ENCODE measurements at regions not wholly inside any gene's neighbourhood (a gene's known extent, or its start where the extent isn't known, plus 50 kb on each side); places are given as distances from the start of the nearest gene placed in this dataset.
"Not testable (repeated sequence)": the region's sequence is repeated elsewhere in the genome, so short reads cannot be mapped to it uniquely, and the experiment has no call there.

- no peaks in the 10 kb centered on the region for H3K36me3 Mint-ChIP-seq (ENCODE audit: low read depth)
- H3K27ac Mint-ChIP-seq, result no peak overlapping the region
- no peak overlapping the region for H3K4me3 Mint-ChIP-seq
- H3K4me1 Mint-ChIP-seq (ENCODE audit: low read depth), result no peaks in the 10 kb centered on the region
- no peaks in the 10 kb centered on the region for H3K9me3 Mint-ChIP-seq
- intact Hi-C loops (cut with micrococcal nuclease), result no loop called here
- H3K27me3 Mint-ChIP-seq (ENCODE audit: insufficient read depth), result peaks cover 4% of the 10 kb centered on the region
- no peak for DNase-seq (ENCODE audit: low spot score)
These were observed 596.0 kb upstream of the B3GAT1 start for GRCh38 chr11:135008001-135008405.

GRCh38 chr11:135006800-135007199 is 594.8 kb upstream of the B3GAT1 start:
- no peaks in the 10 kb centered on the region for H3K4me1 Mint-ChIP-seq (ENCODE audit: low read depth)
- H3K4me3 Mint-ChIP-seq, result no peak overlapping the region
- H3K36me3 Mint-ChIP-seq (ENCODE audit: low read depth), result no peaks in the 10 kb centered on the region
- no peak overlapping the region for H3K27ac Mint-ChIP-seq
- peaks cover 4% of the 10 kb centered on the region for H3K27me3 Mint-ChIP-seq (ENCODE audit: insufficient read depth)
- DNase-seq (ENCODE audit: low spot score), result no peak
- intact Hi-C loops (cut with micrococcal nuclease), result no loop called here
- no peaks in the 10 kb centered on the region for H3K9me3 Mint-ChIP-seq

GRCh38 chr11:135004495-135004894 is 592.5 kb upstream of the B3GAT1 start:
- Mint-ChIP-seq H3K4me1 (ENCODE audit: low read depth) (no peaks in the 10 kb centered on the region), H3K4me3 (no peak overlapping the region), H3K27ac (no peak overlapping the region), H3K36me3 (ENCODE audit: low read depth) (no peaks in the 10 kb centered on the region), H3K9me3 (no peaks in the 10 kb centered on the region), H3K27me3 (ENCODE audit: insufficient read depth) (peaks cover 4% of the 10 kb centered on the region)
- DNase-seq (ENCODE audit: low spot score), result no peak
- intact Hi-C loops (cut with micrococcal nuclease), result no loop called here

- H3K27me3 Mint-ChIP-seq (ENCODE audit: insufficient read depth), result peaks cover 4% of the 10 kb centered on the region
- no peaks in the 10 kb centered on the region for H3K9me3 Mint-ChIP-seq
- intact Hi-C loops (cut with micrococcal nuclease), result no loop called here
- no peaks in the 10 kb centered on the region for H3K4me1 Mint-ChIP-seq (ENCODE audit: low read depth)
- no peak for DNase-seq (ENCODE audit: low spot score)
- no peak overlapping the region for H3K27ac Mint-ChIP-seq
- H3K4me3 Mint-ChIP-seq, result no peak overlapping the region
- no peaks in the 10 kb centered on the region for H3K36me3 Mint-ChIP-seq (ENCODE audit: low read depth)
These were observed 590.2 kb upstream of the B3GAT1 start for GRCh38 chr11:135002236-135002635.

- H3K27me3 Mint-ChIP-seq (ENCODE audit: insufficient read depth), result peaks cover 4% of the 10 kb centered on the region
- no peaks in the 10 kb centered on the region for H3K9me3 Mint-ChIP-seq
- intact Hi-C loops (cut with micrococcal nuclease), result no loop called here
- H3K36me3 Mint-ChIP-seq (ENCODE audit: low read depth), result no peaks in the 10 kb centered on the region
- no peaks in the 10 kb centered on the region for H3K4me1 Mint-ChIP-seq (ENCODE audit: low read depth)
- no peak for DNase-seq (ENCODE audit: low spot score)
- H3K27ac Mint-ChIP-seq, result no peak overlapping the region
- H3K4me3 Mint-ChIP-seq, result no peak overlapping the region
These were observed 589.5 kb upstream of the B3GAT1 start for GRCh38 chr11:135001581-135001980.

- H3K9me3 Mint-ChIP-seq; intact Hi-C loops (cut with micrococcal nuclease); H3K36me3 Mint-ChIP-seq (ENCODE audit: low read depth); DNase-seq (ENCODE audit: low spot score); H3K27me3 Mint-ChIP-seq (ENCODE audit: insufficient read depth); H3K4me3 Mint-ChIP-seq; H3K4me1 Mint-ChIP-seq (ENCODE audit: low read depth); H3K27ac Mint-ChIP-seq: not testable (repeated sequence)
These were observed 589.0 kb upstream of the B3GAT1 start for GRCh38 chr11:135001065-135001464.

GRCh38 chr11:134999590-134999989 is 587.5 kb upstream of the B3GAT1 start:
- H3K36me3 Mint-ChIP-seq (ENCODE audit: low read depth), result no peaks in the 10 kb centered on the region
- no peak overlapping the region for H3K27ac Mint-ChIP-seq
- H3K4me1 Mint-ChIP-seq (ENCODE audit: low read depth), result no peaks in the 10 kb centered on the region
- H3K4me3 Mint-ChIP-seq, result no peak overlapping the region
- H3K9me3 Mint-ChIP-seq, result no peaks in the 10 kb centered on the region
- intact Hi-C loops (cut with micrococcal nuclease), result no loop called here
- peaks cover 4% of the 10 kb centered on the region for H3K27me3 Mint-ChIP-seq (ENCODE audit: insufficient read depth)
- DNase-seq (ENCODE audit: low spot score), result no peak

GRCh38 chr11:134997652-134998320 is 585.7 kb upstream of the B3GAT1 start:
- Mint-ChIP-seq H3K9me3 (no peaks in the 10 kb centered on the region), H3K27me3 (ENCODE audit: insufficient read depth) (peaks cover 4% of the 10 kb centered on the region), H3K27ac (no peak overlapping the region), H3K4me3 (no peak overlapping the region), H3K36me3 (ENCODE audit: low read depth) (no peaks in the 10 kb centered on the region), H3K4me1 (ENCODE audit: low read depth) (no peaks in the 10 kb centered on the region)
- DNase-seq (ENCODE audit: low spot score), result no peak
- intact Hi-C loops (cut with micrococcal nuclease), result no loop called here

GRCh38 chr11:134995741-134996140 is 583.7 kb upstream of the B3GAT1 start:
- DNase-seq (ENCODE audit: low spot score), result no peak
- Mint-ChIP-seq H3K4me3 (no peak overlapping the region), H3K9me3 (no peaks in the 10 kb centered on the region), H3K36me3 (ENCODE audit: low read depth) (no peaks in the 10 kb centered on the region), H3K27ac (no peak overlapping the region), H3K27me3 (ENCODE audit: insufficient read depth) (peaks cover 7% of the 10 kb centered on the region), H3K4me1 (ENCODE audit: low read depth) (no peaks in the 10 kb centered on the region)
- intact Hi-C loops (cut with micrococcal nuclease), result no loop called here

- no peaks in the 10 kb centered on the region for H3K9me3 Mint-ChIP-seq
- peaks cover 7% of the 10 kb centered on the region for H3K27me3 Mint-ChIP-seq (ENCODE audit: insufficient read depth)
- no peak overlapping the region for H3K27ac Mint-ChIP-seq
- no peak for DNase-seq (ENCODE audit: low spot score)
- intact Hi-C loops (cut with micrococcal nuclease), result no loop called here
- H3K4me1 Mint-ChIP-seq (ENCODE audit: low read depth), result no peaks in the 10 kb centered on the region
- no peaks in the 10 kb centered on the region for H3K36me3 Mint-ChIP-seq (ENCODE audit: low read depth)
- no peak overlapping the region for H3K4me3 Mint-ChIP-seq
These were observed 582.4 kb upstream of the B3GAT1 start for GRCh38 chr11:134994431-134994830.

- H3K27ac Mint-ChIP-seq, result no peak overlapping the region
- no peak for DNase-seq (ENCODE audit: low spot score)
- no peaks in the 10 kb centered on the region for H3K36me3 Mint-ChIP-seq (ENCODE audit: low read depth)
- H3K9me3 Mint-ChIP-seq, result no peaks in the 10 kb centered on the region
- H3K4me1 Mint-ChIP-seq (ENCODE audit: low read depth), result no peaks in the 10 kb centered on the region
- no peak overlapping the region for H3K4me3 Mint-ChIP-seq
- peaks cover 7% of the 10 kb centered on the region for H3K27me3 Mint-ChIP-seq (ENCODE audit: insufficient read depth)
- intact Hi-C loops (cut with micrococcal nuclease), result no loop called here
These were observed 581.7 kb upstream of the B3GAT1 start for GRCh38 chr11:134993691-134994243.

- Mint-ChIP-seq H3K4me1 (ENCODE audit: low read depth) (no peaks in the 10 kb centered on the region), H3K27ac (no peak overlapping the region), H3K4me3 (no peak overlapping the region), H3K9me3 (no peaks in the 10 kb centered on the region), H3K36me3 (ENCODE audit: low read depth) (no peaks in the 10 kb centered on the region), H3K27me3 (ENCODE audit: insufficient read depth) (peaks cover 7% of the 10 kb centered on the region)
- no peak for DNase-seq (ENCODE audit: low spot score)
- intact Hi-C loops (cut with micrococcal nuclease), result no loop called here
These were observed 580.9 kb upstream of the B3GAT1 start for GRCh38 chr11:134992981-134993380.

GRCh38 chr11:134988495-134988894 is 576.5 kb upstream of the B3GAT1 start:
- Mint-ChIP-seq H3K27ac (no peak overlapping the region), H3K9me3 (no peaks in the 10 kb centered on the region), H3K27me3 (ENCODE audit: insufficient read depth) (peaks cover 2% of the 10 kb centered on the region), H3K36me3 (ENCODE audit: low read depth) (no peaks in the 10 kb centered on the region), H3K4me1 (ENCODE audit: low read depth) (no peaks in the 10 kb centered on the region), H3K4me3 (no peak overlapping the region)
- intact Hi-C loops (cut with micrococcal nuclease), result no loop called here
- DNase-seq (ENCODE audit: low spot score), result no peak

- DNase-seq (ENCODE audit: low spot score), result no peak
- intact Hi-C loops (cut with micrococcal nuclease), result no loop called here
- H3K27me3 Mint-ChIP-seq (ENCODE audit: insufficient read depth), result peaks cover 2% of the 10 kb centered on the region
- no peaks in the 10 kb centered on the region for H3K9me3 Mint-ChIP-seq
- no peaks in the 10 kb centered on the region for H3K4me1 Mint-ChIP-seq (ENCODE audit: low read depth)
- no peaks in the 10 kb centered on the region for H3K36me3 Mint-ChIP-seq (ENCODE audit: low read depth)
- no peak overlapping the region for H3K4me3 Mint-ChIP-seq
- no peak overlapping the region for H3K27ac Mint-ChIP-seq
These were observed 575.8 kb upstream of the B3GAT1 start for GRCh38 chr11:134987822-134988221.
